Loucy (cell line): ENCODE measurements at regions not wholly inside any gene's neighbourhood (a gene's known extent, or its start where the extent isn't known, plus 50 kb on each side); places are given as distances from the start of the nearest gene placed in this dataset.

Experiments used
- H2AFZ ChIP-seq: fragments of 200-600 bp; sonication (generic); 2 replicates; pipeline ENCODE4 v1.6.0; 2016; ENCODE audit warnings: antibody characterized with exemption, mild to moderate bottlenecking, low read length, moderate library complexity
- H3F3A ChIP-seq: fragments of 200-600 bp; 2 replicates; pipeline ENCODE4 v1.6.0; 2016; ENCODE audit warnings: antibody characterized with exemption, low read depth, mild to moderate bottlenecking
- H3K27me3 ChIP-seq: fragments of 200-600 bp; sonication (generic); 2 replicates; pipeline ENCODE4 v1.6.1; 2014; ENCODE audit warnings: low read length, mild to moderate bottlenecking; ENCODE audit not compliant: insufficient read depth, poor library complexity, severe bottlenecking
- H3K36me3 ChIP-seq: fragments of 200-600 bp; sonication (generic); 2 replicates; pipeline ENCODE4 v1.6.1; 2016; ENCODE audit warnings: low read length; ENCODE audit not compliant: insufficient read depth
- H3K4me1 ChIP-seq: fragments of 200-600 bp; sonication (generic); 2 replicates; pipeline ENCODE4 v1.5.1; 2014; ENCODE audit warnings: low read length, mild to moderate bottlenecking; ENCODE audit not compliant: insufficient read depth, poor library complexity, severe bottlenecking
- H3K4me2 ChIP-seq: fragments of 200-600 bp; sonication (generic); 2 replicates; pipeline ENCODE4 v1.6.0; 2014; ENCODE audit warnings: antibody characterized with exemption, low read length, low read depth, mild to moderate bottlenecking; ENCODE audit not compliant: poor library complexity, severe bottlenecking
- H3K4me3 ChIP-seq: fragments of 200-600 bp; sonication (generic); 2 replicates; pipeline ENCODE4 v1.5.1; 2014; ENCODE audit warnings: low read length, mild to moderate bottlenecking, mixed read lengths; ENCODE audit not compliant: poor library complexity, severe bottlenecking
- H3K79me2 ChIP-seq: fragments of 200-600 bp; sonication (generic); 2 replicates; pipeline ENCODE4 v1.6.1; 2014; ENCODE audit warnings: low read length; ENCODE audit not compliant: insufficient read depth
- H3K9ac ChIP-seq: fragments of 200-600 bp; sonication (generic); 2 replicates; pipeline ENCODE4 v1.6.0; 2014; ENCODE audit warnings: mild to moderate bottlenecking, low read depth, low read length, moderate library complexity; ENCODE audit not compliant: poor library complexity, severe bottlenecking
- H3K9me2 ChIP-seq: fragments of 200-600 bp; sonication (generic); replicated peaks from 2 replicates; pipeline ENCODE4 v1.6.1; 2016; ENCODE audit warnings: low read depth, low read length, mixed read lengths
- H3K9me3 ChIP-seq: fragments of 200-600 bp; sonication (generic); 2 replicates; pipeline ENCODE4 v1.6.1; 2014; ENCODE audit warnings: mild to moderate bottlenecking, antibody characterized with exemption, low read length, low read depth; ENCODE audit not compliant: insufficient read depth
- H4K20me1 ChIP-seq: fragments of 200-600 bp; sonication (generic); 2 replicates; pipeline ENCODE4 v1.6.0; 2014; ENCODE audit warnings: antibody characterized with exemption, low read length, mild to moderate bottlenecking; ENCODE audit not compliant: insufficient read depth, poor library complexity, severe bottlenecking
- EZH2phosphoT487 ChIP-seq: fragments of 200-600 bp; IDR thresholded peaks from 2 replicates; pipeline ENCODE4 v1.6.1; 2018; ENCODE audit warnings: antibody characterized with exemption, mild to moderate bottlenecking, moderate library complexity, borderline replicate concordance
- TF ChIP-seq, protein P1 (sequence below): fragments of 200-600 bp; sonication (generic); conservative IDR thresholded peaks from 2 replicates; pipeline ENCODE4 v1.5.1; 2014; ENCODE audit warnings: mild to moderate bottlenecking, antibody characterized with exemption, low read length

DNA sequence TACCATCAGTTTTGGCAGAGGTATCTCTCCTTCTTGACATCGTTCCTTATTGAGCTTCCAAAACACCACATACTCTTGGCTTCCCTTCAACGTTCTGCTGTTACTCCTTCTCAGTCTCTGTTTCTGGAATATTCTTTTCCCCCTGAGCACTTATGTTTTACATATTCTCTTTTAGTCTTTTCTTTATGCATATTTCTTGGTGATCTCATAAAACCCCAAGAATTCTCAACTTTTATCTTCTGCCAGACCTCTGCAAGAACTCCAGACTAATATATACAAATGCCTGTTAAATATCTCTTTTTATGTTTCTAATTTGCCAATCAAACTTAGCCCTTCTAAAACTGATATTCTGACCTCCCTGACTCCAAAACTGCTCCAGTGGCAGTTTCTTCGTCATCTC lies 453.4 kb upstream of the CTNND2 start:
- no peak overlapping the region for H3K9ac ChIP-seq
- no peaks in the 10 kb centered on the region for H3K36me3 ChIP-seq
- H3K79me2 ChIP-seq, result no peaks in the 10 kb centered on the region
- no peaks in the 10 kb centered on the region for H3K4me1 ChIP-seq
- TF ChIP-seq, protein P1, sequence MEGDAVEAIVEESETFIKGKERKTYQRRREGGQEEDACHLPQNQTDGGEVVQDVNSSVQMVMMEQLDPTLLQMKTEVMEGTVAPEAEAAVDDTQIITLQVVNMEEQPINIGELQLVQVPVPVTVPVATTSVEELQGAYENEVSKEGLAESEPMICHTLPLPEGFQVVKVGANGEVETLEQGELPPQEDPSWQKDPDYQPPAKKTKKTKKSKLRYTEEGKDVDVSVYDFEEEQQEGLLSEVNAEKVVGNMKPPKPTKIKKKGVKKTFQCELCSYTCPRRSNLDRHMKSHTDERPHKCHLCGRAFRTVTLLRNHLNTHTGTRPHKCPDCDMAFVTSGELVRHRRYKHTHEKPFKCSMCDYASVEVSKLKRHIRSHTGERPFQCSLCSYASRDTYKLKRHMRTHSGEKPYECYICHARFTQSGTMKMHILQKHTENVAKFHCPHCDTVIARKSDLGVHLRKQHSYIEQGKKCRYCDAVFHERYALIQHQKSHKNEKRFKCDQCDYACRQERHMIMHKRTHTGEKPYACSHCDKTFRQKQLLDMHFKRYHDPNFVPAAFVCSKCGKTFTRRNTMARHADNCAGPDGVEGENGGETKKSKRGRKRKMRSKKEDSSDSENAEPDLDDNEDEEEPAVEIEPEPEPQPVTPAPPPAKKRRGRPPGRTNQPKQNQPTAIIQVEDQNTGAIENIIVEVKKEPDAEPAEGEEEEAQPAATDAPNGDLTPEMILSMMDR, result no peak
- TF ChIP-seq EZH2phosphoT487, result no peak
- H3K9me3 ChIP-seq, result 0 out of 2 replicates have a peak, but pooled peaks cover 2% of the 10 kb centered on the region
- H4K20me1 ChIP-seq, result no peaks in the 10 kb centered on the region
- H2AFZ ChIP-seq, result no peak overlapping the region
- no peak overlapping the region for H3K4me3 ChIP-seq
- no peaks in the 10 kb centered on the region for H3F3A ChIP-seq
- no peak overlapping the region for H3K4me2 ChIP-seq
- H3K27me3 ChIP-seq, result no peaks in the 10 kb centered on the region
- H3K9me2 ChIP-seq, result no peaks in the 10 kb centered on the region

DNA sequence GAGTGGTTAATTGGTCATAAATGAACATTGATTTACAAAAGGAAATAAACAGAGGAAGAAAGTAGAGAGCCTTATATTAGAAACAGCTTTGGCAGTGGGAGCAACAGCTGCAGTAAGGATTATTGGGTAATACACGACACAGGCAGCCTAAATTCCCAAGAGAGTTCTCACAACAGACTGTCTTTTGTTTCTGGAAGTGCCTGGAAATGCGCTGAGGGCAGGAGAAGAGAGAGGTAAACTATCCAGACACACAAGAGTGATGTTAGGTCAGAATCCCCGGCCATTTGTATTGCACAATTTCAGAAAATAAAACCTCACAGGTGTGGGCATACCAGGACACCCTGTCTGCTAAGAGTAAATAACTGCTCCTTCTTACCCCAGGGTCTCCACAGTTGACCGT lies 450.4 kb upstream of the CTNND2 start:
- no peak overlapping the region for H2AFZ ChIP-seq
- H3K4me2 ChIP-seq, result no peak overlapping the region
- 0 out of 2 replicates have a peak, but pooled peaks cover 2% of the 10 kb centered on the region for H3K9me3 ChIP-seq

DNA sequence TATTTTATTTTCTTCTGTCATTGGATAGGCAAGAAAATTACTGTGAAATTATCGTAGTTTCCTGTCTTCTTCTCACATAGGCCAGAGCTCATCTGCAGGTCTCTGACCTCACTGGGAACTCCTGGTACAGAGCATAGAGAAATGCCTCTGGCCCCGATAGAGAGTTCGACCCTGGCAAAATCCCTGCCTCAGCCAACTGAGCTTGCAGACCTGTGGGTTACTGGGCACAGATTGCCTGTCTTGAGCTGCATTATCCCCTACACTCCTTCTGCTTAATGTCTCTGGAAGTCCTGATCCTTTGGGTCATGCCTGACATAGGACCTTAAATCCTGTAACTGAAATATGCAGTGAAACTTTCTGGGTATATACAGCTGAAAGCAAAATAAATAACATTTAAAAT lies 439.3 kb upstream of the CTNND2 start:
- no peaks in the 10 kb centered on the region for H3F3A ChIP-seq
- TF ChIP-seq EZH2phosphoT487, result no peak
- TF ChIP-seq, protein P1, result no peak
- H4K20me1 ChIP-seq, result no peaks in the 10 kb centered on the region
- no peaks in the 10 kb centered on the region for H3K79me2 ChIP-seq
- no peaks in the 10 kb centered on the region for H3K27me3 ChIP-seq
- no peaks in the 10 kb centered on the region for H3K9me2 ChIP-seq
- H3K4me3 ChIP-seq, result no peak overlapping the region
- H2AFZ ChIP-seq, result no peak overlapping the region
- H3K36me3 ChIP-seq, result no peaks in the 10 kb centered on the region
- H3K4me1 ChIP-seq, result no peaks in the 10 kb centered on the region
- no peak overlapping the region for H3K9ac ChIP-seq
- H3K4me2 ChIP-seq, result no peak overlapping the region
- no peaks in the 10 kb centered on the region for H3K9me3 ChIP-seq

More for the DNA sequence above, 450.4 kb upstream of the CTNND2 start:
- no peaks in the 10 kb centered on the region for H4K20me1 ChIP-seq
- H3F3A ChIP-seq, result no peaks in the 10 kb centered on the region
- no peak overlapping the region for H3K9ac ChIP-seq
- no peaks in the 10 kb centered on the region for H3K27me3 ChIP-seq
- H3K9me2 ChIP-seq, result no peaks in the 10 kb centered on the region
- no peaks in the 10 kb centered on the region for H3K4me1 ChIP-seq
- no peak for TF ChIP-seq EZH2phosphoT487
- TF ChIP-seq, protein P1, result no peak
- no peaks in the 10 kb centered on the region for H3K36me3 ChIP-seq
- no peaks in the 10 kb centered on the region for H3K79me2 ChIP-seq
- no peak overlapping the region for H3K4me3 ChIP-seq
